Keratinocyte (primary cell): ENCODE measurements at regions not wholly inside any gene's neighbourhood (a gene's known extent, or its start where the extent isn't known, plus 50 kb on each side); places are given as distances from the start of the nearest gene placed in this dataset.

ENCODE experiments used
- CTCF ChIP-seq, 3 experiments: IDR thresholded peaks in 1 of 3; conservative IDR thresholded peaks in 1 of 3; optimal IDR thresholded peaks in 1 of 3; 2 replicates in 2 of 3; 3 replicates in 1 of 3; pipeline versions ENCODE3 to v1.5.1; 2011; ENCODE audit warnings: low read length in 3 of 3, mild to moderate bottlenecking in 3 of 3, moderate library complexity in 2 of 3, control low read depth in 1 of 3, inconsistent platforms in 1 of 3; ENCODE audit not compliant: insufficient read depth in 2 of 3; ENCODE audit errors: extremely low read depth in 1 of 3
- EZH2 ChIP-seq: IDR thresholded peaks from one replicate; pipeline ENCODE4 v1.6.1; 2012; ENCODE audit warnings: inconsistent platforms, mild to moderate bottlenecking, low read length, moderate library complexity

- no peak for TF ChIP-seq EZH2
- TF ChIP-seq CTCF (optimal IDR thresholded peaks at IDR 0.05 in 1 of 3, IDR thresholded peaks at IDR 0.05 in 1 of 3, conservative IDR thresholded peaks at IDR 0.05 in 1 of 3; ENCODE audit: extremely low read depth in 1 of 3, insufficient read depth in 2 of 3, low read length in 3 of 3), result no peak
Observed at GRCh38 chr5:109519416-109519815, 109.6 kb upstream of the PJA2 start.
